ENCODE measurements at regions not wholly inside any gene's neighbourhood (a gene's known extent, or its start where the extent isn't known, plus 50 kb on each side); places are given as distances from the start of the nearest gene placed in this dataset.

DNA sequence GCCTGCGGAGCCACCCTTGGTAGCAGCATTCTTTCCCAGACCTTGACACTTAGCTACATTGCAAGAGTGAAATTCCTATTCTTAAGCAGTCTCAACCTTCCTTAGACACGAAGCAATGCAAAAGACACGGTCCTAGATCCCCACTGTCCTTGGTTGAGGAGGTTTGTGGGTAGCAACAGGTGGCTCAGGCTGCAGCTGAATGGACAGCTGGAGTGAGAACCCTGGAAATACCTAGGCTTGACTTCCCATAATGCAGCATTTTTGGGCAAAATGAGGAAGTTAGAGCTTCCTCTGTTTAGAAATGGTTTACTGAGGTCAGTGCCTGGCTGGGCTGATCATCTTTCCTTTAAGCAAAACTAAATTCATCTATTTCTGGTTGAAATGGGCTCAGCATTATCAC is 296.6 kb downstream of the RFC3 start:
- Histone ChIP-seq H3K9ac (ENCODE audit: low read depth, low read length) (no peak overlapping the region), H3K4me3 (ENCODE audit: low read depth, low read length) (no peak overlapping the region), H3K27me3 (ENCODE audit: control insufficient read depth, insufficient read depth, low read length) (no peaks in the 10 kb centered on the region), H3K27ac (ENCODE audit: low read depth, low read length) (no peak overlapping the region), H3K9me3 (ENCODE audit: control insufficient read depth, insufficient read depth, low read length) (no peaks in the 10 kb centered on the region), H3K36me3 (ENCODE audit: control insufficient read depth, insufficient read depth, low read length) (no peaks in the 10 kb centered on the region), H3K4me1 (ENCODE audit: control insufficient read depth, insufficient read depth, low read length) (peaks cover 8% of the 10 kb centered on the region; the same call in 1 of the 2 replicates)

DNA sequence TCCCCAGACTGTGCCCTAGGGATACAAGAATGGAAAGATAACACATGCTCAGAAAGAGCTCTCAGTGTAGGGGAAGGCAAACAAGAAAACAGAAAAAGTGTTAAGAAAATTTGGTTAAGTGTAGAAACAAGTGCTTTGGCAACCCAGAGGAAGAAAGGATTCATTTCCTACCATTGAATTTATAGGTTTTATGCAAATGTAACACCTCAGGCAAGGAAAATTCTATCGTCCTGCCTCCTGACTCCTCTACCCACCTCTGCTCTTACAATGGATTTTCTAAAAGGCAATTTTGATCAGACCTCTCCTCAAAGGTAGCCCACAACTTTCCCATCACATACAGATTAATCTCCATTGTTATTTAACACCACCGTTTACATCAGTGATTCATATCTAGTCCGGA is 298.7 kb downstream of the RFC3 start:
- no peak overlapping the region for H3K27ac ChIP-seq (ENCODE audit: low read depth, low read length)
- H3K4me1 ChIP-seq (ENCODE audit: control insufficient read depth, insufficient read depth, low read length) = peaks cover 8% of the 10 kb centered on the region; the same call in 1 of the 2 replicates
- H3K36me3 ChIP-seq (ENCODE audit: control insufficient read depth, insufficient read depth, low read length) = no peaks in the 10 kb centered on the region
- H3K4me3 ChIP-seq (ENCODE audit: low read depth, low read length) = no peak overlapping the region
- no peaks in the 10 kb centered on the region for H3K9me3 ChIP-seq (ENCODE audit: control insufficient read depth, insufficient read depth, low read length)
- H3K27me3 ChIP-seq (ENCODE audit: control insufficient read depth, insufficient read depth, low read length) = no peaks in the 10 kb centered on the region
- no peak overlapping the region for H3K9ac ChIP-seq (ENCODE audit: low read depth, low read length)

DNA sequence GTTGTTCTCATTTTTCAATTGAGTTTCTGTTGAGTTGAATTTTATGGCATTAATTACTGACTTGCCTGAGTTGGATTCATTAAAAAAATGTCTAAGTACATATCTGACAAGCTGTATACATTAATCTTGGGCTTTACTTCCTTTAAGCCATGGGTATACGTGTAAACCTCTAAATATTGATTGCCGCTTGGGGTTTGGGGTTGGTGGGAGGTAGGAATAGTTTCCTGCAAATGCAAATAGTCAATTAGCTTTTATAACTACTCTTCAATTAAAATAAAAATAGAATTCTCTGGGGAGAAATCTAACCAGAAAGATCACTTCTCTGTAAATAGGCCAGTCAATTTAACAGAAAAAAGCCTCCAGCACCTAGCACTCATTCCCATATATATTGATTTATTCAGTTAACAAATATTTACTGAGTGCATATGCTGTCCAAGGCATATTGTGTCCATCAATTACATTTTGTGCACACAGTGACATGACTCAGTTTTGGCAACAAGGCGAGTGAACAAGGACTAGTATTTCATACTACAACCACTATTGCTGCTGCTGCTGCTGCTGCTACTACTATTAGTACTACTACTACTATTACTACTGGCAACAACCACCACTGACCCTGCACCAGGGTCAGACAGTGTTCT is 306.8 kb downstream of the RFC3 start:
- H3K4me3 ChIP-seq (ENCODE audit: low read depth, low read length) = no peak overlapping the region
- peaks cover 40% of the 10 kb centered on the region for H3K4me1 ChIP-seq (ENCODE audit: control insufficient read depth, insufficient read depth, low read length)

DNA sequence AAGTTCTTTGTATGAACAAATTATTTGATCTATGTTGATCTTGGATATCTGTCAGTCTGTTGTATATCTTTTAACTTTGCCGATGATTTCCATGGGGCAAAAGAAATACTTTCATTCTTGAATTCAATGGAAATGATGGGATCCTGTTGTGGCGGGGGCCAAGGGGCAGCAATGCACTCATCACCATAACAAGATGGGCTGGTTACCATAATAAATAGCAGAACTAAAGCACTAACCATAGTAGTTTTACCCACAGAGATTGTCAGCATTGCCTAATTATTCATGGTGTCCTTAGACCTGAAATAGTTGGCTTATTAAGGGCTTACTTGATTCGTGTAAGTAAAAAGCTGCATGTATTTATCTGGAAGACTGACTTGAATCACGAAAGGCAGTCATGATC is 309.6 kb downstream of the RFC3 start:
- Histone ChIP-seq H3K4me3 (ENCODE audit: low read depth, low read length) (no peak overlapping the region), H3K36me3 (ENCODE audit: control insufficient read depth, insufficient read depth, low read length) (no peaks in the 10 kb centered on the region), H3K27me3 (ENCODE audit: control insufficient read depth, insufficient read depth, low read length) (no peaks in the 10 kb centered on the region), H3K27ac (ENCODE audit: low read depth, low read length) (peak overlapping the region; percentile 38), H3K9me3 (ENCODE audit: control insufficient read depth, insufficient read depth, low read length) (no peaks in the 10 kb centered on the region), H3K9ac (ENCODE audit: low read depth, low read length) (no peak overlapping the region), H3K4me1 (ENCODE audit: control insufficient read depth, insufficient read depth, low read length) (peaks cover 40% of the 10 kb centered on the region)

More for the DNA sequence above, 306.8 kb downstream of the RFC3 start:
- Histone ChIP-seq H3K27ac (ENCODE audit: low read depth, low read length) (no peak overlapping the region), H3K36me3 (ENCODE audit: control insufficient read depth, insufficient read depth, low read length) (no peaks in the 10 kb centered on the region), H3K9ac (ENCODE audit: low read depth, low read length) (no peak overlapping the region), H3K27me3 (ENCODE audit: control insufficient read depth, insufficient read depth, low read length) (no peaks in the 10 kb centered on the region), H3K9me3 (ENCODE audit: control insufficient read depth, insufficient read depth, low read length) (no peaks in the 10 kb centered on the region)

DNA sequence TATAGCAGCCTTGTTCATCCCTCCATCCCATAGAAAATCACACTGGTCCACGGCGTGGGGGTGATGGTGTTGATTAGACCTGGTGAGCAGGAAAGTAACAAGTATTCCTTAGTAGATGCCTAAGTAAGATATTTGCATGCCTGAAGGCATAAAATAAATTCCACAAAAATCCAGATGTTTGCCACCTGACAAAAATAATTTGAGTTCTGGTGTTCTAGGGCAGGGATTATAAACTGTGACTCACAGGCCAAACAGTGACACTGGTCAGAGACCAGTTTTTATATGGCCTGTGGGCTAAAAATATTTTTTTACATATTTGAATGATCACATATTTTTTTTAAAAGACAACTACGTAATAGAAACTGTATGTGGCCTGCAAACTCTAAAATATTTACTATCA is 310.7 kb downstream of the RFC3 start:
- H3K36me3 ChIP-seq (ENCODE audit: control insufficient read depth, insufficient read depth, low read length) = no peaks in the 10 kb centered on the region
- H3K9me3 ChIP-seq (ENCODE audit: control insufficient read depth, insufficient read depth, low read length) = no peaks in the 10 kb centered on the region
- H3K4me3 ChIP-seq (ENCODE audit: low read depth, low read length) = no peak overlapping the region

DNA sequence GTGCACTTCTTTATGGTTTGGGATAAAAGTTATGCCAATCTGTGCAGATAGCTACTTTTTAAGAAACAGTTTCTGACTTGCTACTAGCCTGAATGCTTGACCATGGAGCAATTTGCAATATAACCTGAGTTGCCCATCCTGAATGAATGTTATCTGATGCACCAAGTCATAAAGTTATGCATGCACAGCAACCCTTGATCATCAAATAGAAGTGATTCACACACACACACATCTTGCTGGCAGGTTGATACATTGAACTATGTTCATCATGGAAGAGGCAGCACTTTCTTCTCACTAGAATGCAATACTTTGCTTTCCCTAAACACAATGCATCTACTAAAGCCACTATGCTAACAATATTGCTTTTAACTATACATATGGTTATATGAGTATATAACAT is 311.5 kb downstream of the RFC3 start:
- no peak overlapping the region for H3K9ac ChIP-seq (ENCODE audit: low read depth, low read length)
- H3K27me3 ChIP-seq (ENCODE audit: control insufficient read depth, insufficient read depth, low read length) = no peaks in the 10 kb centered on the region
- no peak overlapping the region for H3K27ac ChIP-seq (ENCODE audit: low read depth, low read length)
- no peaks in the 10 kb centered on the region for H3K9me3 ChIP-seq (ENCODE audit: control insufficient read depth, insufficient read depth, low read length)
- no peak overlapping the region for H3K4me3 ChIP-seq (ENCODE audit: low read depth, low read length)
- H3K4me1 ChIP-seq (ENCODE audit: control insufficient read depth, insufficient read depth, low read length) = peaks cover 29% of the 10 kb centered on the region
- no peaks in the 10 kb centered on the region for H3K36me3 ChIP-seq (ENCODE audit: control insufficient read depth, insufficient read depth, low read length)

More for the DNA sequence above, 310.7 kb downstream of the RFC3 start:
- Histone ChIP-seq H3K4me1 (ENCODE audit: control insufficient read depth, insufficient read depth, low read length) (peaks cover 37% of the 10 kb centered on the region), H3K27me3 (ENCODE audit: control insufficient read depth, insufficient read depth, low read length) (no peaks in the 10 kb centered on the region), H3K9ac (ENCODE audit: low read depth, low read length) (no peak overlapping the region), H3K27ac (ENCODE audit: low read depth, low read length) (no peak overlapping the region)

DNA sequence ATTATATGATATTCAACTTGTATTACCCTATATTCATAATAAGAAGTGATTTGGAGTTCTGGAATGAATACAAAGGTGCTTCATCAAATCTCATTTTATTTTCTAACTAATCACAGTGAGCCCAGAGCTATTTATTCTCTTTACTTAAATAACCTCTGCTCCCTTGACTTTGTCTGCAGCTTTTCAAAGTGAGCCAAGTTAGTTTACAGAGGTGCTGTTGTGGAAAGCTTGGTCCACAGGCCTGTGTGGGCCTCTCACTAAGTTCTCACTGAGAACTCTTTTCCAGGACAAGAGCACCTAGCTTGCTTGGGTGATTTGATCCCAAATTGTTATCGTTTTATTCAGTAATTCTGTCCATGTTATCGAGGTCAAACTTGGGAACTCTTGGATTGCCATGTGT is 319.3 kb downstream of the RFC3 start:
- H3K27ac ChIP-seq (ENCODE audit: low read depth, low read length) = no peak overlapping the region
- H3K36me3 ChIP-seq (ENCODE audit: control insufficient read depth, insufficient read depth, low read length) = no peaks in the 10 kb centered on the region
- no peaks in the 10 kb centered on the region for H3K27me3 ChIP-seq (ENCODE audit: control insufficient read depth, insufficient read depth, low read length)
- H3K9me3 ChIP-seq (ENCODE audit: control insufficient read depth, insufficient read depth, low read length) = no peaks in the 10 kb centered on the region
- no peak overlapping the region for H3K4me3 ChIP-seq (ENCODE audit: low read depth, low read length)
- peaks cover 10% of the 10 kb centered on the region; the same call in 1 of the 2 replicates for H3K4me1 ChIP-seq (ENCODE audit: control insufficient read depth, insufficient read depth, low read length)
- no peak overlapping the region for H3K9ac ChIP-seq (ENCODE audit: low read depth, low read length)

DNA sequence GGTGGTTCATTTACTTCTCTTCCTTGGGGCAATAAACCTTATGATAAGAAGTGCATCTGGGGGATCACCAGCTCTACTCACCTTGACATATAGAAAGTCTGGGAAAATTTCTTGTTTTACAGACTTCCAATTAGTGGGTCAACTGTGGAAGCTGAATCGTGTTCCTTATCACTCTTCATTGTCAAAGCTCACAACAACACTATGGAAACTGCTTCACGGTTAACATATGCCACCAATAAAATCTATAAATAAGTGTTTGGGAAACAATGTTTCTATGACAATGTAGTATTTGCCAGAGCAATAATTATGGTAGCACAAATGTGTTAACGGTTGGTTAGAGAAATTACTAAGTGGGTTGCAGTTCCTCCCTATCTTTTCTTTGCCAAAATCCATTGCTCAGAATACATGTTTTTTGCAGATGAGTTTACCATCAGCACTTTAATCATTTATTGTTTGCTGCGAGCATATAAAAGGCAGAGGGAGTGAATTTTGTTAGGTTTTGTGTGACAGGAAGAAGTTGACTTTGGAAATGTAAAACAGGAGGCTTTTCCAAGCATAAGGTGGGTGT is 321.8 kb downstream of the RFC3 start:
- no peaks in the 10 kb centered on the region for H3K36me3 ChIP-seq (ENCODE audit: control insufficient read depth, insufficient read depth, low read length)
- H3K27me3 ChIP-seq (ENCODE audit: control insufficient read depth, insufficient read depth, low read length) = no peaks in the 10 kb centered on the region
- H3K27ac ChIP-seq (ENCODE audit: low read depth, low read length) = peak overlapping the region; percentile 16
- peaks cover 10% of the 10 kb centered on the region; the same call in 1 of the 2 replicates for H3K4me1 ChIP-seq (ENCODE audit: control insufficient read depth, insufficient read depth, low read length)
- no peak overlapping the region for H3K9ac ChIP-seq (ENCODE audit: low read depth, low read length)
- no peaks in the 10 kb centered on the region for H3K9me3 ChIP-seq (ENCODE audit: control insufficient read depth, insufficient read depth, low read length)
- H3K4me3 ChIP-seq (ENCODE audit: low read depth, low read length) = no peak overlapping the region

DNA sequence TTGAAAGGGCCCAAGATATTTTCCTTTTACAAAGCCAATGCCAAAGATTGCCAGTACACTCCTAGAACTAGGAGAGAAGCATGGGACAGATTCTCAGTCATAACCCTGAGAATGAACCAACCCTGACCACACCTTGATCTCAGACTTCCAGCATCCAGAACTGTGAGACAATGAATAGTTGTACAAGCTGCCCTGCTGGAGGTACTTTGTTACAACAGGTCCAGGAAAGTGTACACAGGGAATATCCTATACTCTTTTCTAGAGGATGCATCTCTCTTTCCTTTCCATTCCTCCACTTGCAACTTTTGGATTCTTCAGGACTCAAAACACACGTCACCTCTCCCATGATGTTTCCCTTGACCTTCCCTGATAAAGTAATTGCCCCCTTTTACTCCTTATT is 325.7 kb downstream of the RFC3 start:
- Histone ChIP-seq H3K27ac (ENCODE audit: low read depth, low read length) (no peak overlapping the region), H3K27me3 (ENCODE audit: control insufficient read depth, insufficient read depth, low read length) (no peaks in the 10 kb centered on the region), H3K9me3 (ENCODE audit: control insufficient read depth, insufficient read depth, low read length) (no peaks in the 10 kb centered on the region), H3K9ac (ENCODE audit: low read depth, low read length) (no peak overlapping the region), H3K36me3 (ENCODE audit: control insufficient read depth, insufficient read depth, low read length) (no peaks in the 10 kb centered on the region), H3K4me1 (ENCODE audit: control insufficient read depth, insufficient read depth, low read length) (peaks cover 10% of the 10 kb centered on the region; the same call in 1 of the 2 replicates), H3K4me3 (ENCODE audit: low read depth, low read length) (no peak overlapping the region)

DNA sequence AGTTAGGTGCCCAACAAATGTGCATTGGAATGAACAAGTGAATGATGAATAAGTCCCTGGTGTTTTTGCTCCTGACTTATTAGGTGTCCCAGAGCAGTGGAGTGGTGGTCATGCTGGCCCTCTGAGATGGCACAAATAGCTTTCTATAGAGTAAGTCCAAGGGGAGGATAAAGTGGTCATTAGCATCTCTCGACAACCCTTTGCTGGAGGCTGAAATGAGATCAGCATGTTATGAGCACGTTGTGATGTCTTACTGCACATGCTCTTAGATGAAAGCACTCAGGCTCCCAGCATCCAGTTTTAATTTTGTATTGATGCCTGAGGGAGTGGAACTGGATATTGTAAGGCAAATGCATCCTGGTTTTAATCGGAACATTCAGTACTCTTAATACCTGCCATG is 326.2 kb downstream of the RFC3 start:
- Histone ChIP-seq H3K27ac (ENCODE audit: low read depth, low read length) (no peak overlapping the region), H3K4me1 (ENCODE audit: control insufficient read depth, insufficient read depth, low read length) (peaks cover 10% of the 10 kb centered on the region; the same call in 1 of the 2 replicates), H3K4me3 (ENCODE audit: low read depth, low read length) (no peak overlapping the region), H3K9ac (ENCODE audit: low read depth, low read length) (no peak overlapping the region), H3K27me3 (ENCODE audit: control insufficient read depth, insufficient read depth, low read length) (no peaks in the 10 kb centered on the region), H3K36me3 (ENCODE audit: control insufficient read depth, insufficient read depth, low read length) (no peaks in the 10 kb centered on the region), H3K9me3 (ENCODE audit: control insufficient read depth, insufficient read depth, low read length) (no peaks in the 10 kb centered on the region)

DNA sequence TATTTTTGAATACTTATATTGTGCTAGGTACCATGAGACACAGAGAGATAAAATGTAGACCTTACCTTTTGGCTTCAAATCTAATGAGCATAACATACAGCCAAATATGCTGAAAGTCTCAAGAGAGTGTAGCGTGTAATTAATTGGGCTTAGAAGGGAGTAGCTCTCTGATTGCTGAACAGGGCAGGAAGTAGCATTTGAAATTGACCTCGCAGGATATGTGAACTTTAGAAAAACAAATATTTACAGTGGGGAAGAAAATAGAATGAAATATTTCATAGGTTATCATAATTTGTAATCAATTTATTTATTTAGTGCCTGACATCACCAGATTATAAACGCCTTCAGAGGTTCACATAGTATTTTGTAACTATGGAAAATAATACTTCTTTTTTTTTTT is 327.1 kb downstream of the RFC3 start:
- H3K9me3 ChIP-seq (ENCODE audit: control insufficient read depth, insufficient read depth, low read length) = no peaks in the 10 kb centered on the region
- no peaks in the 10 kb centered on the region for H3K27me3 ChIP-seq (ENCODE audit: control insufficient read depth, insufficient read depth, low read length)
- H3K4me3 ChIP-seq (ENCODE audit: low read depth, low read length) = no peak overlapping the region
- no peak overlapping the region for H3K27ac ChIP-seq (ENCODE audit: low read depth, low read length)
- H3K4me1 ChIP-seq (ENCODE audit: control insufficient read depth, insufficient read depth, low read length) = peaks cover 5% of the 10 kb centered on the region; the same call in 1 of the 2 replicates
- no peak overlapping the region for H3K9ac ChIP-seq (ENCODE audit: low read depth, low read length)
- H3K36me3 ChIP-seq (ENCODE audit: control insufficient read depth, insufficient read depth, low read length) = no peaks in the 10 kb centered on the region
